NCI-H146 treated with DMSO at 0.1 percent for 48 hours (cell line): ENCODE measurements at regions not wholly inside any gene's neighbourhood (a gene's known extent, or its start where the extent isn't known, plus 50 kb on each side); places are given as distances from the start of the nearest gene placed in this dataset.
"Not testable (repeated sequence)": the region's sequence is repeated elsewhere in the genome, so short reads cannot be mapped to it uniquely, and the experiment has no call there.

ENCODE experiments used
- DNase-seq: peaks from one replicate; lab custom pipeline; 2025; ENCODE audit not compliant: unreplicated experiment; lab: John Stamatoyannopoulos, UW

- no peak for DNase-seq
Measured at GRCh38 chr3:103440539-103441203, 1005.9 kb downstream of the ZPLD1 start.

DNA sequence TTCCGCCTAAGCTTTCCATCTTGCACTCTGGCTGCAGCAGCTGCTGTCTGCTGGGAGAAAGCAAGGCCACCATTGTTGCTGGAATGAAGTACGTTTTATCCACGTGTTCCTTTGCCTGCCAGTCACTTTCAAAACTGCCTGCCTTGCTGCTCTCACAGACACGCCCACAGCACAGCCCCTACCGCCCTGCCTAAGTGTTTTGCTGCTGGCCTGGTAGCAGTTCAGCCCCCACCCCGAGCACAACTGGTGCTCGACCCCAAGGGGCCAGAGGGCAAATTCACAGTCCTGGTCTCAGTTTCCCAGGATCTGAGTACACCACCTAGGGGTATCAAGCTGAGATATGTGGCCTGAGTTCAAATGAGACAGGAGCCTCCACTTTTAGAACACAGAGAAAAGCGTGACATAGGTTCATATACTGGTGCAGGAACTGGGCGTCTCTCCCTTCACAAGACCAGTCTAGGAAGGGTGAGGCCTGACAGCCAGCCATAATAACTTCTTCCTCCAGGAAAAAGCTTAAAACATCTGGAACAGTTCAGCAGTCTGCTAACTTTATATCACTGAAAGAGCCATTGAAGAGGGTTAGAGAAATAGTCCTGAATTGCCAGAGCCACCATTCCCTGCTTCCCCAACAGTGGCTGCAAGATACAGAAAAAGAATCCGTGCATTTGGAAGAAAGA is 1012.3 kb downstream of the ZPLD1 start:
- no peak for DNase-seq

- no peak for DNase-seq
Measured at GRCh38 chr3:103453152-103453551, 1018.3 kb downstream of the ZPLD1 start.

DNA sequence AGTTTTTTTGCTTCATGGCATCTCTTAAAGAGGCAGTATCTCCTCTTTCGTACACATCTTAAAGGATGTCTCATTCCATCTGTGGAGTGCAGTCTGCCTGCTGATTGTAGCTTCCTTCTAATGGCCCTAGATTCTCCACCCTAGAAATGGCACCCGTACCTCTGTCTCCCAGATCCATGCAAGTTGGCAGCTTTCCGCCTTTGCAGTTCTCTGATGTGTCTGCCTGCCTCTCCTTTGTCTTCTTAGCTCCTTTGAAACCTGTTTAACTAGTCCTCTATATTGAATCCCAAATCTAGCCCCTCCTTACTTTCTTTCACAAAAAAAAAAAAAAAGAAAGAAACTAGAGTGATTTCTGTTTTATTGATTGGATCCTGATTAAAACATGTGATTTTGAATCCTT is 1025.0 kb downstream of the ZPLD1 start:
- DNase-seq: no peak

DNA sequence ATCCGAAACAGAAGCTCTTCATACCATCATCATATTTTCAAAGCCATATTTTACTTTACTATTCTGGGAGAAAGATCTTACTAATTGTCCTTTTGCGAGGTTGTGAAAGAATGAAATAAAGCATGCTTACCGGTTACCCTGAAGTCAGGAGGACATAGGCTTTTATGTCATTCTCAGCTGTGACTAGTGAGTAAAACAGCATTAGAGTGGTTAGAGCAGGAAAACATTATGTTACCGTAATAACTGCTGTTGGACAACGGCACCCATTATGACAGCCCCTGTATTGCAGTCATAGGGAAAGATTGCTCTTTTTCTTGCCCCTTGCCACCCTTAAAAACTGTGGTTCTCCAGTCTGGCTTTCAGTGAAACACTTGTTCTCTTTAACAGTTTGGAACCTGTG is 1035.7 kb downstream of the ZPLD1 start:
- no peak for DNase-seq

GRCh38 chr3:103494011-103494410 is 1059.2 kb downstream of the ZPLD1 start:
- DNase-seq: no peak

- DNase-seq: no peak
Measured at GRCh38 chr3:103494512-103494911, 1059.7 kb downstream of the ZPLD1 start.

- DNase-seq: no peak
Measured at GRCh38 chr3:103495186-103495585, 1060.4 kb downstream of the ZPLD1 start.

GRCh38 chr3:103499132-103499900 is 1064.5 kb downstream of the ZPLD1 start:
- DNase-seq: no peak

DNA sequence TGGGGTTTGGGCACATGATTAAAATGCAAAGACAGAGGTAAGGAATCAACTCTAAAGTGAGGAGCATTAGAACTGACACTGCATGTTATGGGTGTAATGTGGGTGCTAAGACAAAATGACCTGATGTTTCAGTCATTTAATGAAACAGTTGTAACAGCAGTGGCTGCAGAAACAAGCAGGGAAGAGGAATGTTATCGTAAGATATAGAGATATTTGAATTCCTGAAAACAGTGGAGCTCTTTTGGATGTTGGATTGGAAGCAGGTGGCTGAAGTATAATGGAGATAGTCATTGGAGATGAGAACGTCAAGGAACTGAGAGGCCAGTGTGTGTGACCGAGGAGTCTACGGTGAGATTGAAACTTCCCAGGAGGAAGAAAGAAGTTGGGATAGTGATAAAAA is 1065.2 kb downstream of the ZPLD1 start:
- DNase-seq: no peak

- DNase-seq: no peak
Measured at GRCh38 chr3:103510760-103511159, 1075.9 kb downstream of the ZPLD1 start.

DNA sequence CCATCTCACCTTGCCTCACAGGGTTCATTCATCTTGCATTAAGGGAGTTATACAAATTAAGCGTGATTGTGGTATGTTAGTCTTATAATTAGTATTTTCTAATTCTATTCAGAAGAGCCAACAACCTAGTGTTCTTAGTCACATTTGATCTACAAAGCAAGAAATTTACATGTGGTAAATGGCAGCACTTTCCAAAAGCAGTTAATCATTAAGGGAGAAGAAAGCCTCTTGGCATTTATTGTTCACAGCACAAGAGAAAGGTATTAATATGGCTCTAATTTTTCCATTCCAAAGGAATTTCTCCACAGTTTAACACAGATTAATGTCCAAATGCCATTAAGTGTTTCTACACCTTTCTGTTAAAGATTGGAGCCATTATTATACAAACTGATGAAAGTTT is 1077.1 kb downstream of the ZPLD1 start:
- DNase-seq: no peak

- DNase-seq: no peak
Measured at GRCh38 chr3:103512595-103512994, 1077.8 kb downstream of the ZPLD1 start.

DNA sequence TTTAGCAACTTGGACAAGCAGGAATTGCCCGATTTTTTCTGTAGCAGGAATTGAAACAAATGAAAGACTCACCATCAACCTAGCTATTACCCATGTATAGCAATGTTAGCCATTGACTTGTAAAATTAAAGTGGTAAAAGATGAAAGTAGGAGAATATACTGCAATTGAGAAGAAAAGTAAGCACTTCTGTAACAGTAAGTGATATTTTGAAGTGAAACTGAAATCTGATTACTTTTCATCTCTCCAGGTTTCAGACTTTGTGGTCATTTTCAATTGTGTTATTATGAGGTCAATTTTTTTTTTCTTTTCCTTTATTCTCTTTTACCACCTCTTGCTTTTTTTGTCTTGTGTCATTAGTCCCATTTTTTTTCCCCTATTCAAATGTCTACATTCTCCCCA is 1078.2 kb downstream of the ZPLD1 start:
- DNase-seq: no peak

DNA sequence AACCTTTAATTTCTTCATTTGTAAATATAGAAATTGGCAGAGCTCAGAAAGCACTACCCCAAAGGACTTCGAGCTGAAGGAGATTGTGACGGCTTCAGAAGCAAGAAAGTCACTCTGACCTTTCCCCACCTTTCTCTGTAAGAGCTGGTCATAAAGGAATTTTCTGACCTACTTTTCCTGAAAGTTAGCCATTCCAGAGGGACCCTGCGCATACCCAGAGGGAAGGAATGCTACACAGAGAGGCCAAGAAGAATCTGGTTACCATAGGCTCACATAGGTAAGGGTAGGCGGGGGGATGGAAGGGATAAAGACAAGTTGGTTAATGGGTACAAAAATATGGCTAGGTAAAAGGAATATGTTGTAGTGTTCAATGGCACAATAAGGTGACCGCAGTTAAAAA is 1080.3 kb downstream of the ZPLD1 start:
- DNase-seq: no peak

DNA sequence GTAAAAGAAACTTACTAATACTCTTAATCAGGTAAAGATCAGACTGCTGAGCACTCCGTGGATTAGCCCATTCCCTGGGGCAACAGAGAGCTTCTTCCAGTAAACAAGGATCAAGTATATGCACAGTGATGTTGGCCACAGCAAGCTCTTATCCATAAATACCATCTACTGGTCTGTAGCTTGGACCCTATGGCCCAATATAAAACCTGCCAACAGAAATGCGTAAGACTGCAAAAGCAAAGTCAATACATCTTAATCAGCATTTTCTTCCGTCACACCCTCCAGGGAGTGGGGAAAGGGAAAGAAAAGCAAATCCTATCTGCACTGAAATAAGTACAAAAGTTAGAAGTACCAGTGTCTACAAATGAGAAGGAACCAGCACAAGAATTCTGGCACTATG is 1082.1 kb downstream of the ZPLD1 start:
- DNase-seq: no peak

DNA sequence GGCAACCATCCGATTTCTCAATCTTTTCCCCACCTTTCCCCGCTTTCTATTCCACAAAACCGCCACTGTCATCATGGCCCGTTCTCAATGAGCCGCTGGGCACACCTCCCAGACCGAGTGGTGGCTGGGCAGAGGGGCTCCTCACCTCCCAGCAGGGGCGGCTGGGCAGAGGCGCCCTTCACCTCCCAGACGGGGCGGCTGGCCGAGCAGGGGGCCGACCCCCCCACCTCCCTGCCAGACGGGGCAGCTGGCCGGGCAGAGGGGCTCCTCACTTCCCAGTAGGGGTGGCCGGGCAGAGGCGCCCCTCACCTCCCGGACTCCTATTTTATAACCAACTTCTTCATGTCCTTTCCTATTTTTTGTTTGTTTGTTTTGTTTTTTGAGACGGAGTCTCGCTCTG is 1096.5 kb downstream of the ZPLD1 start:
- DNase-seq: not testable (repeated sequence)

DNA sequence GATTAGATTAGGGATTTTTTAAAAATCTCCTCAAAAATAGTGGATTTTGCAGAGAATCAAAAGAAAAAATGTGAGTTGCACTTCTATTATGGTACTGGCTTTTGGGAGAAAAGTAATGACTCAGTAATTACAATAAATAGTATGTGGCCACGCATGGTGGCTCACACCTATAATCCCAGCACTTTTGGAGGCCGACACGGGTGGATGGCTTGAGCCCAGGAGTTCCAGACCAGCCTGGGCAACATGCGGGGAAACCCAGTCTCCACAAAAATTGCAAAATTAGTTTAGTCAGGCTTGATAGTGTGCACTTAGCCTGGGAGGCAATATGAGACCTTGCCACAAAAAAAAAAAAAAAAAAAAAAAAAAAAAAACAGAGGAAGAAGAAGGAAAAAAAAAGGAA is 1098.2 kb downstream of the ZPLD1 start:
- DNase-seq: no peak

DNA sequence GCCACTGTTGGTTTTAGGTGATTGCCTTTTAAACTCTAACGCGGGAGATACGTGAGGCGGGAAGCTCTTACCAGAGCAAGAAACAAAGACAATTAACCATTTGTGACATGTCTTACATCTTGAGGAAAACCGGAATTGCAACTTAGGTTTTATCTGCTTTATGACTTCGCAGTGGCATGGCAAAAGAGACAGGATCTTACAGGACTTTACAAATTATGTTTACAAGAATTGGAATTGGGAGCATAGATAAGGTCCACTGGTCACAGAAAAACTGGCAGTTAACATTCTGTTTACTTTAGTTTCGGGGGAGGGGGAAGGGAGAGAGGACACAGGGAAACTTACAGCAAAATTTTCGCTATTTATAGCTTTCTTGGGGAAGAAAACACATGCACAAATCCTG is 1119.6 kb downstream of the ZPLD1 start:
- DNase-seq: no peak

- not testable (repeated sequence) for DNase-seq
Measured at GRCh38 chr3:103564116-103564515, 1129.3 kb downstream of the ZPLD1 start.

GRCh38 chr3:103585809-103586208 is 1151.0 kb downstream of the ZPLD1 start:
- no peak for DNase-seq

DNA sequence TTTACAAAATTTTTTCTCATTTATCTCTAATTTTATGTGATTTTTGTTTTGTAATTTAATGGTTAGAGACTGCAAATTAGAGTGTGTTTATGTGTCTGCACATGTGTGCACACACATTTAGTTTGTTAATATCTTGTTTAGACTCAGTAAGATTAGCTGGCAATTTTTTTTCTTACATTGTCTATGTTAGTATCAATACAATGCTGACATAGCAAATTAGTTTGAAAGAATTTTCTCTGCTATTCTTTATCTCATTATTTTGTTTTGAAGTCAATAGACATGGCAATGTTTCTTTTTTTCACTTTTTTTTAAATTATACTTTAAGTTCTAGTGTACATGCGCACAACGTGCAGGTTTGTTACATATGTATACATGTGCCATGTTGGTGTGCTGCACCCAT is 1155.0 kb downstream of the ZPLD1 start:
- no peak for DNase-seq
